ENCODE measurements at regions not wholly inside any gene's neighbourhood (a gene's known extent, or its start where the extent isn't known, plus 50 kb on each side); places are given as distances from the start of the nearest gene placed in this dataset.

DNA sequence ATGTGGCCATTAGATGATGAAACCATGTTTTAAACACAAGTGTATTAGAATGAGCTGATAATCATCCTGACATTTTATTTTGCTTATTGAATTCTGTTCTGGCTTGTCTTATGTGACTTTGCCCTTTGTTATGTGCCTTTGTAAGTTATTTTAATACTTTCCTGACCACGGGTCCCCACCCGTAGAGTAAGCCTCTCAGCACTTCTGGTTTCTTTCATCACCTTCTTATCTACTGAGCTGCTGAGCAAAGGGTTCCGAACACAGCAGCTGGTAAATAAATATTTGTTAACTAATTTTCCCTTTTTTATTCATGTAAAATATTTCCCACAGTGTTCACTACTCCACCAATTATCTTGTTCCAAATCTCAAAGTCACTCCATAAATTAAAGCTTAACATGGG is 1115.3 kb downstream of the SORCS3 start:
- TF ChIP-seq, protein P1, sequence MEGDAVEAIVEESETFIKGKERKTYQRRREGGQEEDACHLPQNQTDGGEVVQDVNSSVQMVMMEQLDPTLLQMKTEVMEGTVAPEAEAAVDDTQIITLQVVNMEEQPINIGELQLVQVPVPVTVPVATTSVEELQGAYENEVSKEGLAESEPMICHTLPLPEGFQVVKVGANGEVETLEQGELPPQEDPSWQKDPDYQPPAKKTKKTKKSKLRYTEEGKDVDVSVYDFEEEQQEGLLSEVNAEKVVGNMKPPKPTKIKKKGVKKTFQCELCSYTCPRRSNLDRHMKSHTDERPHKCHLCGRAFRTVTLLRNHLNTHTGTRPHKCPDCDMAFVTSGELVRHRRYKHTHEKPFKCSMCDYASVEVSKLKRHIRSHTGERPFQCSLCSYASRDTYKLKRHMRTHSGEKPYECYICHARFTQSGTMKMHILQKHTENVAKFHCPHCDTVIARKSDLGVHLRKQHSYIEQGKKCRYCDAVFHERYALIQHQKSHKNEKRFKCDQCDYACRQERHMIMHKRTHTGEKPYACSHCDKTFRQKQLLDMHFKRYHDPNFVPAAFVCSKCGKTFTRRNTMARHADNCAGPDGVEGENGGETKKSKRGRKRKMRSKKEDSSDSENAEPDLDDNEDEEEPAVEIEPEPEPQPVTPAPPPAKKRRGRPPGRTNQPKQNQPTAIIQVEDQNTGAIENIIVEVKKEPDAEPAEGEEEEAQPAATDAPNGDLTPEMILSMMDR (IDR thresholded peaks at IDR 0.05) = no peak
- TF ChIP-seq EZH2 (IDR thresholded peaks at IDR 0.05; ENCODE audit: borderline replicate concordance, insufficient read depth, low read depth, low read length, poor library complexity, severe bottlenecking) = no peak

All from B cell (primary cell).